ENCODE measurements at regions not wholly inside any gene's neighbourhood (a gene's known extent, or its start where the extent isn't known, plus 50 kb on each side); places are given as distances from the start of the nearest gene placed in this dataset.

GRCh38 chr2:133818661-133819060 is 250.4 kb upstream of the NCKAP5 start (continued):
- TF ChIP-seq, protein P1, sequence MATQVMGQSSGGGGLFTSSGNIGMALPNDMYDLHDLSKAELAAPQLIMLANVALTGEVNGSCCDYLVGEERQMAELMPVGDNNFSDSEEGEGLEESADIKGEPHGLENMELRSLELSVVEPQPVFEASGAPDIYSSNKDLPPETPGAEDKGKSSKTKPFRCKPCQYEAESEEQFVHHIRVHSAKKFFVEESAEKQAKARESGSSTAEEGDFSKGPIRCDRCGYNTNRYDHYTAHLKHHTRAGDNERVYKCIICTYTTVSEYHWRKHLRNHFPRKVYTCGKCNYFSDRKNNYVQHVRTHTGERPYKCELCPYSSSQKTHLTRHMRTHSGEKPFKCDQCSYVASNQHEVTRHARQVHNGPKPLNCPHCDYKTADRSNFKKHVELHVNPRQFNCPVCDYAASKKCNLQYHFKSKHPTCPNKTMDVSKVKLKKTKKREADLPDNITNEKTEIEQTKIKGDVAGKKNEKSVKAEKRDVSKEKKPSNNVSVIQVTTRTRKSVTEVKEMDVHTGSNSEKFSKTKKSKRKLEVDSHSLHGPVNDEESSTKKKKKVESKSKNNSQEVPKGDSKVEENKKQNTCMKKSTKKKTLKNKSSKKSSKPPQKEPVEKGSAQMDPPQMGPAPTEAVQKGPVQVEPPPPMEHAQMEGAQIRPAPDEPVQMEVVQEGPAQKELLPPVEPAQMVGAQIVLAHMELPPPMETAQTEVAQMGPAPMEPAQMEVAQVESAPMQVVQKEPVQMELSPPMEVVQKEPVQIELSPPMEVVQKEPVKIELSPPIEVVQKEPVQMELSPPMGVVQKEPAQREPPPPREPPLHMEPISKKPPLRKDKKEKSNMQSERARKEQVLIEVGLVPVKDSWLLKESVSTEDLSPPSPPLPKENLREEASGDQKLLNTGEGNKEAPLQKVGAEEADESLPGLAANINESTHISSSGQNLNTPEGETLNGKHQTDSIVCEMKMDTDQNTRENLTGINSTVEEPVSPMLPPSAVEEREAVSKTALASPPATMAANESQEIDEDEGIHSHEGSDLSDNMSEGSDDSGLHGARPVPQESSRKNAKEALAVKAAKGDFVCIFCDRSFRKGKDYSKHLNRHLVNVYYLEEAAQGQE (IDR thresholded peaks at IDR 0.05; ENCODE audit: unreplicated experiment): no peak
- TF ChIP-seq JUNB (IDR thresholded peaks at IDR 0.05; ENCODE audit: unreplicated experiment) (no peak), CTCF (conservative IDR thresholded peaks at IDR 0.05; ENCODE audit: low read depth in 2 of 2) (no peak), NANOG (IDR thresholded peaks at IDR 0.05; ENCODE audit: borderline replicate concordance) (no peak), ZNF331 (CRISPR knock-in tag; IDR thresholded peaks at IDR 0.05; ENCODE audit: low read depth) (no peak), EZH2phosphoT487 (IDR thresholded peaks at IDR 0.05; ENCODE audit: unreplicated experiment) (no peak), CREB1 (CRISPR knock-in tag; IDR thresholded peaks at IDR 0.05; ENCODE audit: low read depth) (no peak), STAT1 (IDR thresholded peaks at IDR 0.05; ENCODE audit: unreplicated experiment) (no peak), EZH2 (IDR thresholded peaks at IDR 0.05; ENCODE audit: low read depth, unreplicated experiment) (no peak), ETS1 (IDR thresholded peaks at IDR 0.05) (no peak)

DNA sequence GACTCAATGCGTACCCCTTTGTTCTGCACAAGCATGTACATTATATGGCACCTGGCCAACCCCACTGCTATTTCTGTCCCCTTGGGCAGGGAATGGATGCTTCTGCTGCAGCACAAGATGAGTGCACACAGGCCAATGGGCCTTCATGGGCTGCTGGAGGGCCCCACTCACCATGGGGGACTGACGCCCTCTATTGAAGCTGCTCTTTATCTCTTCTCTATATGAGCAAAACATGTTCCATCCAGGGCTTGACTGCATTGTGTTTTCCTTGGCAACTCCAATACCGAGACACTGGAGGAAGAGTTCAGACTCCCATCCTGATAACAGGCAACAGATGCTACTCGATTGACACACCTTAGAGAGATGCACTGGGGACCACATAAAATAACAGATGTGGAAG is 251.6 kb upstream of the NCKAP5 start:
- no peaks in the 10 kb centered on the region for H3K9me3 Mint-ChIP-seq
- Histone ChIP-seq H3K27ac (ENCODE audit: low read depth) (no peak overlapping the region), H3K9me2 (ENCODE audit: insufficient read depth) (no peaks in the 10 kb centered on the region), H3K27me3 (ENCODE audit: insufficient read depth) (no peaks in the 10 kb centered on the region), H3K79me2 (replicated peaks; ENCODE audit: insufficient read depth) (no peaks in the 10 kb centered on the region), H3F3A (replicated peaks; ENCODE audit: low read depth) (no peaks in the 10 kb centered on the region), H3K4me1 (ENCODE audit: insufficient read depth) (peaks cover 3% of the 10 kb centered on the region), H3K4me2 (no peak overlapping the region), H4K20me1 (replicated peaks; ENCODE audit: insufficient read depth) (no peaks in the 10 kb centered on the region), H2AFZ (no peak overlapping the region), H3K4me3 (no peak overlapping the region), H3K36me3 (ENCODE audit: insufficient read depth) (no peaks in the 10 kb centered on the region)
- no peak overlapping the region for H3K27ac Mint-ChIP-seq
- ATAC-seq (no peak), DNase-seq (ENCODE audit: low spot score) (no peak)
- no peak overlapping the region for H3K4me3 Mint-ChIP-seq
- TF ChIP-seq ZNF331 (CRISPR knock-in tag; IDR thresholded peaks at IDR 0.05; ENCODE audit: low read depth) (no peak), POLR2AphosphoS5 (IDR thresholded peaks at IDR 0.05; ENCODE audit: low read depth) (no peak), EZH2 (IDR thresholded peaks at IDR 0.05; ENCODE audit: low read depth, unreplicated experiment) (no peak), CTCF (conservative IDR thresholded peaks at IDR 0.05; ENCODE audit: low read depth in 2 of 2) (peak in 1 of 2 experiments; percentile 41; a peak in 2 of 4 replicates)
- TF ChIP-seq, protein P1 (IDR thresholded peaks at IDR 0.05; ENCODE audit: unreplicated experiment): no peak
- H3K4me1 Mint-ChIP-seq: peaks cover 17% of the 10 kb centered on the region
- peaks cover 2% of the 10 kb centered on the region for H3K27me3 Mint-ChIP-seq (ENCODE audit: insufficient read depth, low read depth, poor library complexity)
- H3K36me3 Mint-ChIP-seq (ENCODE audit: low read depth): no peaks in the 10 kb centered on the region

Measured in GM23338 (cell line).